Activated T-helper 1 cell treated with anti-CD3 and anti-CD28 coated beads, Interleukin-12 subunit alpha, Interleukin-12 subunit beta, Interleukin-2, Interleukin-4 antibody, amounts not matched to agents 30 ng/mL and 10 ng/mL and 1 ng/mL, durations not matched to agents 14 hours and 24 hours and 36 hours (primary cell): ENCODE measurements at regions not wholly inside any gene's neighbourhood (a gene's known extent, or its start where the extent isn't known, plus 50 kb on each side); places are given as distances from the start of the nearest gene placed in this dataset.
"Not testable (repeated sequence)": the region's sequence is repeated elsewhere in the genome, so short reads cannot be mapped to it uniquely, and the experiment has no call there.

Experiments
- DNase-seq: peaks from one replicate; pipeline ENCODE4 v3.0.0; 2021; ENCODE audit warnings: low spot score
- H3K27ac Mint-ChIP-seq: one replicate; pipeline ENCODE4 v1.8.0; 2021; ENCODE audit warnings: mild to moderate bottlenecking, mixed read lengths
- H3K27me3 Mint-ChIP-seq: one replicate; pipeline ENCODE4 v1.8.0; 2022; ENCODE audit warnings: mild to moderate bottlenecking, moderate library complexity, mixed read lengths; ENCODE audit not compliant: insufficient read depth
- H3K36me3 Mint-ChIP-seq: one replicate; pipeline ENCODE4 v1.8.0; 2021; ENCODE audit warnings: low read depth, mixed read lengths
- H3K4me1 Mint-ChIP-seq: one replicate; pipeline ENCODE4 v1.8.0; 2021; ENCODE audit warnings: low read depth, mixed read lengths
- H3K4me3 Mint-ChIP-seq: one replicate; pipeline ENCODE4 v1.8.0; 2021; ENCODE audit warnings: mild to moderate bottlenecking, moderate library complexity, mixed read lengths
- H3K9me3 Mint-ChIP-seq: one replicate; pipeline ENCODE4 v1.8.0; 2021; ENCODE audit warnings: mixed read lengths
- intact Hi-C: fragments of 100-400 bp; cut with micrococcal nuclease; formaldehyde crosslinking; loops from one replicate; pipeline ENCODE4 v1.15.1; 2024

GRCh38 chr7:118869141-118869540 is 644.6 kb downstream of the ANKRD7 start:
- H3K36me3 Mint-ChIP-seq, H3K27ac Mint-ChIP-seq, H3K9me3 Mint-ChIP-seq, H3K27me3 Mint-ChIP-seq, H3K4me3 Mint-ChIP-seq, DNase-seq, H3K4me1 Mint-ChIP-seq, intact Hi-C loops: not testable (repeated sequence)

- Mint-ChIP-seq H3K4me3 (no peak overlapping the region), H3K36me3 (no peaks in the 10 kb centered on the region), H3K27me3 (no peaks in the 10 kb centered on the region), H3K27ac (no peak overlapping the region), H3K9me3 (no peaks in the 10 kb centered on the region), H3K4me1 (no peaks in the 10 kb centered on the region)
- no peak for DNase-seq
- intact Hi-C loops, result no loop called here
Observed at GRCh38 chr7:118870187-118870586, 645.7 kb downstream of the ANKRD7 start.

GRCh38 chr7:118872568-118872967 is 648.1 kb downstream of the ANKRD7 start:
- Mint-ChIP-seq H3K27me3 (no peaks in the 10 kb centered on the region), H3K36me3 (no peaks in the 10 kb centered on the region), H3K27ac (no peak overlapping the region), H3K4me3 (no peak overlapping the region), H3K4me1 (no peaks in the 10 kb centered on the region), H3K9me3 (no peaks in the 10 kb centered on the region)
- no peak for DNase-seq
- intact Hi-C loops, result no loop called here

- no peak overlapping the region for H3K27ac Mint-ChIP-seq
- no peak for DNase-seq
- no peaks in the 10 kb centered on the region for H3K27me3 Mint-ChIP-seq
- no peaks in the 10 kb centered on the region for H3K9me3 Mint-ChIP-seq
- no peaks in the 10 kb centered on the region for H3K36me3 Mint-ChIP-seq
- no peak overlapping the region for H3K4me3 Mint-ChIP-seq
- intact Hi-C loops, result no loop called here
- H3K4me1 Mint-ChIP-seq, result no peaks in the 10 kb centered on the region
Observed at GRCh38 chr7:118877187-118877586, 652.7 kb downstream of the ANKRD7 start.

GRCh38 chr7:118878336-118878735 is 653.8 kb downstream of the ANKRD7 start:
- no peaks in the 10 kb centered on the region for H3K9me3 Mint-ChIP-seq
- intact Hi-C loops, result no loop called here
- no peaks in the 10 kb centered on the region for H3K27me3 Mint-ChIP-seq
- H3K36me3 Mint-ChIP-seq, result no peaks in the 10 kb centered on the region
- no peak overlapping the region for H3K27ac Mint-ChIP-seq
- no peak for DNase-seq
- no peak overlapping the region for H3K4me3 Mint-ChIP-seq
- H3K4me1 Mint-ChIP-seq, result no peaks in the 10 kb centered on the region

GRCh38 chr7:118898284-118898683 is 673.8 kb downstream of the ANKRD7 start:
- Mint-ChIP-seq H3K9me3 (no peaks in the 10 kb centered on the region), H3K27ac (no peak overlapping the region), H3K4me3 (no peak overlapping the region), H3K27me3 (no peaks in the 10 kb centered on the region), H3K4me1 (no peaks in the 10 kb centered on the region), H3K36me3 (no peaks in the 10 kb centered on the region)
- DNase-seq, result no peak
- intact Hi-C loops, result no loop called here

GRCh38 chr7:118902600-118902999 is 678.1 kb downstream of the ANKRD7 start:
- H3K36me3 Mint-ChIP-seq, result no peaks in the 10 kb centered on the region
- H3K27ac Mint-ChIP-seq, result no peak overlapping the region
- H3K27me3 Mint-ChIP-seq, result no peaks in the 10 kb centered on the region
- no peak for DNase-seq
- no peaks in the 10 kb centered on the region for H3K9me3 Mint-ChIP-seq
- H3K4me3 Mint-ChIP-seq, result no peak overlapping the region
- intact Hi-C loops, result no loop called here
- H3K4me1 Mint-ChIP-seq, result no peaks in the 10 kb centered on the region

- Mint-ChIP-seq H3K9me3 (no peaks in the 10 kb centered on the region), H3K36me3 (no peaks in the 10 kb centered on the region), H3K27ac (no peak overlapping the region), H3K27me3 (no peaks in the 10 kb centered on the region), H3K4me1 (no peaks in the 10 kb centered on the region), H3K4me3 (no peak overlapping the region)
- intact Hi-C loops, result no loop called here
- DNase-seq, result no peak
Observed at GRCh38 chr7:118907911-118908527, 683.5 kb downstream of the ANKRD7 start.

GRCh38 chr7:118916120-118916519 is 691.6 kb downstream of the ANKRD7 start:
- intact Hi-C loops, H3K4me3 Mint-ChIP-seq, H3K4me1 Mint-ChIP-seq, H3K27ac Mint-ChIP-seq, H3K36me3 Mint-ChIP-seq, DNase-seq, H3K9me3 Mint-ChIP-seq, H3K27me3 Mint-ChIP-seq: not testable (repeated sequence)

GRCh38 chr7:118918556-118918955 is 694.1 kb downstream of the ANKRD7 start:
- no peak overlapping the region for H3K4me3 Mint-ChIP-seq
- no peaks in the 10 kb centered on the region for H3K4me1 Mint-ChIP-seq
- no peak overlapping the region for H3K27ac Mint-ChIP-seq
- H3K9me3 Mint-ChIP-seq, result no peaks in the 10 kb centered on the region
- no peaks in the 10 kb centered on the region for H3K36me3 Mint-ChIP-seq
- H3K27me3 Mint-ChIP-seq, result no peaks in the 10 kb centered on the region
- no peak for DNase-seq
- intact Hi-C loops, result no loop called here

GRCh38 chr7:118938845-118939244 is 714.3 kb downstream of the ANKRD7 start:
- no peaks in the 10 kb centered on the region for H3K9me3 Mint-ChIP-seq
- H3K4me1 Mint-ChIP-seq, result no peaks in the 10 kb centered on the region
- no peak overlapping the region for H3K27ac Mint-ChIP-seq
- no peak overlapping the region for H3K4me3 Mint-ChIP-seq
- intact Hi-C loops, result no loop called here
- DNase-seq, result no peak
- H3K36me3 Mint-ChIP-seq, result no peaks in the 10 kb centered on the region
- H3K27me3 Mint-ChIP-seq, result no peaks in the 10 kb centered on the region

- no peak overlapping the region for H3K27ac Mint-ChIP-seq
- H3K4me3 Mint-ChIP-seq, result no peak overlapping the region
- no peaks in the 10 kb centered on the region for H3K9me3 Mint-ChIP-seq
- DNase-seq, result no peak
- no peaks in the 10 kb centered on the region for H3K36me3 Mint-ChIP-seq
- intact Hi-C loops, result no loop called here
- H3K27me3 Mint-ChIP-seq, result no peaks in the 10 kb centered on the region
- H3K4me1 Mint-ChIP-seq, result no peaks in the 10 kb centered on the region
Observed at GRCh38 chr7:118944271-118944670, 719.8 kb downstream of the ANKRD7 start.

GRCh38 chr7:118945911-118946682 is 721.6 kb downstream of the ANKRD7 start:
- Mint-ChIP-seq H3K36me3 (no peaks in the 10 kb centered on the region), H3K27ac (no peak overlapping the region), H3K4me1 (no peaks in the 10 kb centered on the region), H3K4me3 (no peak overlapping the region), H3K9me3 (no peaks in the 10 kb centered on the region), H3K27me3 (no peaks in the 10 kb centered on the region)
- intact Hi-C loops, result no loop called here
- no peak for DNase-seq

GRCh38 chr7:118948508-118948907 is 724.0 kb downstream of the ANKRD7 start:
- no peaks in the 10 kb centered on the region for H3K4me1 Mint-ChIP-seq
- H3K4me3 Mint-ChIP-seq, result no peak overlapping the region
- no peaks in the 10 kb centered on the region for H3K36me3 Mint-ChIP-seq
- H3K27me3 Mint-ChIP-seq, result no peaks in the 10 kb centered on the region
- intact Hi-C loops, result no loop called here
- DNase-seq, result no peak
- no peak overlapping the region for H3K27ac Mint-ChIP-seq
- peaks cover 10% of the 10 kb centered on the region for H3K9me3 Mint-ChIP-seq
